HEK293 (cell line): ENCODE measurements at regions not wholly inside any gene's neighbourhood (a gene's known extent, or its start where the extent isn't known, plus 50 kb on each side); places are given as distances from the start of the nearest gene placed in this dataset.

Experiments used
- CTCF ChIA-PET: fragments of 350-600 bp; formaldehyde crosslinking; extraction: SDS; loops from one replicate; lab custom pipeline; 2021; ENCODE audit warnings: antibody characterized with exemption; lab: Yijun Ruan, JAX
- POLR2A ChIA-PET: fragments of 300-600 bp; formaldehyde crosslinking; extraction: SDS; loops from one replicate; lab custom pipeline; 2020; ENCODE audit warnings: antibody characterized with exemption, inconsistent platforms; lab: Yijun Ruan, JAX
- H3K27ac ChIP-seq: fragments of 200-500 bp; sonication (Bioruptor generic); 2 replicates; pipeline ENCODE4 v1.5.1; 2014; ENCODE audit warnings: low read depth, low read length, control low read depth, inconsistent platforms; ENCODE audit errors: extremely low read depth
- H3K36me3 ChIP-seq, 2 experiments: fragments of 200-500 bp in 1 of 2; sonication (Bioruptor generic) in 1 of 2; 1 replicate in 1 of 2; 2 replicates in 1 of 2; pipeline ENCODE4 v1.5.1; 2014 to 2017; ENCODE audit warnings: inconsistent platforms in 2 of 2, low read length in 2 of 2; ENCODE audit not compliant: control insufficient read depth in 2 of 2, insufficient read depth in 1 of 2
- H3K4me1 ChIP-seq: fragments of 200-500 bp; sonication (Bioruptor generic); 2 replicates; pipeline ENCODE4 v1.5.1; 2014; ENCODE audit warnings: mild to moderate bottlenecking, low read length, inconsistent platforms; ENCODE audit not compliant: control insufficient read depth, insufficient read depth
- H3K4me3 ChIP-seq: 2 replicates; pipeline ENCODE4 v1.5.1; 2011; ENCODE audit warnings: low read depth, mild to moderate bottlenecking, control low read depth, low read length, moderate library complexity
- H3K9me3 ChIP-seq: fragments of 200-500 bp; sonication (Bioruptor generic); 2 replicates; pipeline ENCODE4 v1.5.1; 2014; ENCODE audit warnings: low read depth, low read length, inconsistent platforms; ENCODE audit not compliant: control insufficient read depth, insufficient read depth
- KLF7 ChIP-seq: fragments of 450-650 bp; formaldehyde crosslinking; IDR thresholded peaks from 2 replicates; pipeline ENCODE4 v1.5.1; 2016; ENCODE audit warnings: missing biosample characterization, missing genetic modification characterization, borderline replicate concordance
- SP3 ChIP-seq: fragments of 450-650 bp; formaldehyde crosslinking; IDR thresholded peaks from 2 replicates; pipeline ENCODE4 v1.5.1; 2016; ENCODE audit warnings: missing biosample characterization, missing genetic modification characterization
- ZBTB10 ChIP-seq: fragments of 450-650 bp; formaldehyde crosslinking; IDR thresholded peaks from 2 replicates; pipeline ENCODE4 v1.5.1; 2016; ENCODE audit warnings: missing biosample characterization, missing genetic modification characterization
- ZBTB21 ChIP-seq: fragments of 450-650 bp; formaldehyde crosslinking; IDR thresholded peaks from 2 replicates; pipeline ENCODE4 v1.5.1; 2017; ENCODE audit warnings: missing biosample characterization, missing genetic modification characterization
- ZFP69B ChIP-seq: fragments of 450-650 bp; formaldehyde crosslinking; IDR thresholded peaks from 2 replicates; pipeline ENCODE4 v1.5.1; 2016; ENCODE audit warnings: missing biosample characterization, missing genetic modification characterization
- ZNF148 ChIP-seq: fragments of 450-650 bp; formaldehyde crosslinking; IDR thresholded peaks from 2 replicates; pipeline ENCODE4 v1.5.0; 2017; ENCODE audit warnings: missing biosample characterization, missing genetic modification characterization, borderline replicate concordance
- ZNF157 ChIP-seq: fragments of 450-650 bp; formaldehyde crosslinking; IDR thresholded peaks from 2 replicates; pipeline ENCODE4 v1.5.1; 2016; ENCODE audit warnings: missing biosample characterization, missing genetic modification characterization
- ZNF174 ChIP-seq: fragments of 450-650 bp; formaldehyde crosslinking; IDR thresholded peaks from 2 replicates; pipeline ENCODE4 v1.5.0; 2017; ENCODE audit warnings: missing biosample characterization, mild to moderate bottlenecking, missing genetic modification characterization
- ZNF274 ChIP-seq, 2 experiments: fragments of 200-500 bp in 1 of 2; fragments of 450-650 bp in 1 of 2; sonication (Bioruptor generic) in 1 of 2; formaldehyde crosslinking in 1 of 2; IDR thresholded peaks; 2 replicates each; pipeline versions ENCODE4 v1.5.1 to v1.6.1; 2014 to 2016; ENCODE audit warnings: borderline replicate concordance in 1 of 2, inconsistent platforms in 1 of 2, low read length in 1 of 2, missing biosample characterization in 1 of 2, missing genetic modification characterization in 1 of 2
- ZNF335 ChIP-seq: fragments of 450-650 bp; formaldehyde crosslinking; conservative IDR thresholded peaks from 2 replicates; pipeline ENCODE4 v1.5.1; 2016; ENCODE audit warnings: missing biosample characterization, missing genetic modification characterization
- ZNF341 ChIP-seq: fragments of 450-650 bp; formaldehyde crosslinking; IDR thresholded peaks from 2 replicates; pipeline ENCODE4; 2016; ENCODE audit warnings: low read depth, missing biosample characterization, missing genetic modification characterization
- ZNF350 ChIP-seq: fragments of 450-650 bp; formaldehyde crosslinking; IDR thresholded peaks from 2 replicates; pipeline ENCODE4 v1.5.0; 2017; ENCODE audit warnings: missing biosample characterization, mild to moderate bottlenecking, missing genetic modification characterization
- ZNF433 ChIP-seq: fragments of 450-650 bp; formaldehyde crosslinking; IDR thresholded peaks from 2 replicates; pipeline ENCODE4 v1.5.1; 2016; ENCODE audit warnings: missing biosample characterization, missing genetic modification characterization, low read depth
- ZNF488 ChIP-seq: fragments of 450-650 bp; formaldehyde crosslinking; IDR thresholded peaks from 2 replicates; pipeline ENCODE4 v1.5.1; 2016; ENCODE audit warnings: missing biosample characterization, missing genetic modification characterization
- ZNF501 ChIP-seq: fragments of 450-650 bp; formaldehyde crosslinking; IDR thresholded peaks from 2 replicates; pipeline ENCODE4 v1.5.1; 2016; ENCODE audit warnings: missing biosample characterization, missing genetic modification characterization
- ZNF510 ChIP-seq: fragments of 450-650 bp; formaldehyde crosslinking; IDR thresholded peaks from 2 replicates; pipeline ENCODE4 v1.5.1; 2018; ENCODE audit warnings: mild to moderate bottlenecking, missing genetic modification characterization, missing biosample characterization; ENCODE audit not compliant: insufficient replicate concordance
- ZNF623 ChIP-seq: fragments of 450-650 bp; formaldehyde crosslinking; IDR thresholded peaks from 2 replicates; pipeline ENCODE4 v1.5.1; 2016; ENCODE audit warnings: missing biosample characterization, missing genetic modification characterization
- ZNF645 ChIP-seq: fragments of 450-650 bp; formaldehyde crosslinking; IDR thresholded peaks from 2 replicates; pipeline ENCODE4; 2016; ENCODE audit warnings: missing biosample characterization, missing genetic modification characterization
- ZNF777 ChIP-seq: fragments of 450-650 bp; formaldehyde crosslinking; IDR thresholded peaks from 2 replicates; pipeline ENCODE4 v1.5.1; 2017; ENCODE audit warnings: missing biosample characterization, missing genetic modification characterization, borderline replicate concordance

- TF ChIP-seq ZNF501 (tag by site-specific recombination) (no peak), ZNF488 (tag by site-specific recombination) (no peak), ZNF510 (tag by site-specific recombination) (no peak), SP3 (no peak)
- TF ChIP-seq, all 188 proteins: peak for 0
Observed at GRCh38 chr2:128809880-128810279, 491.2 kb upstream of the HS6ST1 start (continued).

GRCh38 chr2:128812183-128812940 lies 493.7 kb upstream of the HS6ST1 start:
- POLR2A ChIA-PET, result no interaction called here
- H3K4me1 ChIP-seq, result no peaks in the 10 kb centered on the region
- H3K9me3 ChIP-seq, result no peaks in the 10 kb centered on the region
- H3K27ac ChIP-seq, result no peak overlapping the region
- TF ChIP-seq ZNF777 (tag by site-specific recombination) (no peak), ZBTB21 (tag by site-specific recombination) (no peak), ZNF623 (tag by site-specific recombination) (no peak), ZBTB10 (no peak), ZNF174 (no peak), ZNF645 (tag by site-specific recombination) (no peak)
- TF ChIP-seq, all 188 proteins: peak for 0
- Histone ChIP-seq H3K4me3 (no peak overlapping the region), H3K36me3 (no peaks in the 10 kb centered on the region)
- CTCF ChIA-PET, result no interaction called here

GRCh38 chr2:128813352-128814034 lies 494.8 kb upstream of the HS6ST1 start:
- no peak overlapping the region for H3K4me3 ChIP-seq
- no peaks in the 10 kb centered on the region for H3K36me3 ChIP-seq
- H3K4me1 ChIP-seq, result no peaks in the 10 kb centered on the region
- ChIA-PET CTCF (no interaction called here), POLR2A (no interaction called here)
- no peak overlapping the region for H3K27ac ChIP-seq
- no peaks in the 10 kb centered on the region for H3K9me3 ChIP-seq
- no peak for TF ChIP-seq ZNF157 (tag by site-specific recombination)

- Histone ChIP-seq H3K36me3 (no peaks in the 10 kb centered on the region), H3K27ac (no peak overlapping the region), H3K4me1 (no peaks in the 10 kb centered on the region), H3K9me3 (no peaks in the 10 kb centered on the region), H3K4me3 (no peak overlapping the region)
- POLR2A ChIA-PET, result no interaction called here
- CTCF ChIA-PET, result no interaction called here
- TF ChIP-seq KLF7 (tag by site-specific recombination), result no peak
- TF ChIP-seq ZNF335 (tag by site-specific recombination), result no peak
- TF ChIP-seq ZNF148, result no peak
- TF ChIP-seq ZNF350 (tag by site-specific recombination), result no peak
- no peak for TF ChIP-seq ZNF433
- TF ChIP-seq ZNF274 (IDR thresholded peaks at IDR 0.05; ENCODE audit: low read length), result no peak
- no peak for TF ChIP-seq ZNF274 (tag by site-specific recombination; IDR thresholded peaks at IDR 0.05; ENCODE audit: borderline replicate concordance)
- TF ChIP-seq ZFP69B (tag by site-specific recombination), result no peak
- TF ChIP-seq ZNF341 (tag by site-specific recombination), result no peak
Observed at GRCh38 chr2:128815248-128815647, 496.6 kb upstream of the HS6ST1 start.
